ENCODE measurements at regions not wholly inside any gene's neighbourhood (a gene's known extent, or its start where the extent isn't known, plus 50 kb on each side); places are given as distances from the start of the nearest gene placed in this dataset.

- no peaks in the 10 kb centered on the region for H3K4me1 ChIP-seq (ENCODE audit: insufficient read depth, low read length, poor library complexity, severe bottlenecking)
- TF ChIP-seq CTCF (conservative IDR thresholded peaks at IDR 0.05; ENCODE audit: low read length) (no peak), EZH2phosphoT487 (IDR thresholded peaks at IDR 0.05; ENCODE audit: borderline replicate concordance) (no peak)
- H3K79me2 ChIP-seq (ENCODE audit: insufficient read depth, low read length): no peaks in the 10 kb centered on the region
- no peaks in the 10 kb centered on the region for H3K9me3 ChIP-seq (ENCODE audit: insufficient read depth, low read depth, low read length)
- H3K36me3 ChIP-seq (ENCODE audit: insufficient read depth, low read length): no peaks in the 10 kb centered on the region
- no peaks in the 10 kb centered on the region for H3K9me2 ChIP-seq (replicated peaks; ENCODE audit: low read depth, low read length)
- H3F3A ChIP-seq (ENCODE audit: low read depth): no peaks in the 10 kb centered on the region
- H3K9ac ChIP-seq (ENCODE audit: low read depth, low read length, poor library complexity, severe bottlenecking): no peak overlapping the region
- H3K27me3 ChIP-seq (ENCODE audit: insufficient read depth, low read length, poor library complexity, severe bottlenecking): no peaks in the 10 kb centered on the region
- H4K20me1 ChIP-seq (ENCODE audit: insufficient read depth, low read length, poor library complexity, severe bottlenecking): no peaks in the 10 kb centered on the region
- no peak overlapping the region for H3K4me3 ChIP-seq (ENCODE audit: low read length, poor library complexity, severe bottlenecking)
- no peak overlapping the region for H2AFZ ChIP-seq (ENCODE audit: low read length)
- H3K4me2 ChIP-seq (ENCODE audit: low read depth, low read length, poor library complexity, severe bottlenecking): no peak overlapping the region
Measured at GRCh38 chr21:15564907-15565306, 164.9 kb upstream of the USP25 start.

GRCh38 chr21:15566703-15567102, 163.1 kb upstream of the USP25 start:
- no peak overlapping the region for H3K9ac ChIP-seq (ENCODE audit: low read depth, low read length, poor library complexity, severe bottlenecking)
- no peaks in the 10 kb centered on the region for H4K20me1 ChIP-seq (ENCODE audit: insufficient read depth, low read length, poor library complexity, severe bottlenecking)
- H3K4me1 ChIP-seq (ENCODE audit: insufficient read depth, low read length, poor library complexity, severe bottlenecking): no peaks in the 10 kb centered on the region
- no peaks in the 10 kb centered on the region for H3K79me2 ChIP-seq (ENCODE audit: insufficient read depth, low read length)
- no peak for TF ChIP-seq EZH2phosphoT487 (IDR thresholded peaks at IDR 0.05; ENCODE audit: borderline replicate concordance)
- TF ChIP-seq CTCF (conservative IDR thresholded peaks at IDR 0.05; ENCODE audit: low read length): no peak
- no peaks in the 10 kb centered on the region for H3K27me3 ChIP-seq (ENCODE audit: insufficient read depth, low read length, poor library complexity, severe bottlenecking)
- no peaks in the 10 kb centered on the region for H3K36me3 ChIP-seq (ENCODE audit: insufficient read depth, low read length)
- no peak overlapping the region for H3K4me3 ChIP-seq (ENCODE audit: low read length, poor library complexity, severe bottlenecking)
- H2AFZ ChIP-seq (ENCODE audit: low read length): no peak overlapping the region
- H3K9me3 ChIP-seq (ENCODE audit: insufficient read depth, low read depth, low read length): no peaks in the 10 kb centered on the region
- no peaks in the 10 kb centered on the region for H3K9me2 ChIP-seq (replicated peaks; ENCODE audit: low read depth, low read length)
- no peak overlapping the region for H3K4me2 ChIP-seq (ENCODE audit: low read depth, low read length, poor library complexity, severe bottlenecking)
- H3F3A ChIP-seq (ENCODE audit: low read depth): no peaks in the 10 kb centered on the region

DNA sequence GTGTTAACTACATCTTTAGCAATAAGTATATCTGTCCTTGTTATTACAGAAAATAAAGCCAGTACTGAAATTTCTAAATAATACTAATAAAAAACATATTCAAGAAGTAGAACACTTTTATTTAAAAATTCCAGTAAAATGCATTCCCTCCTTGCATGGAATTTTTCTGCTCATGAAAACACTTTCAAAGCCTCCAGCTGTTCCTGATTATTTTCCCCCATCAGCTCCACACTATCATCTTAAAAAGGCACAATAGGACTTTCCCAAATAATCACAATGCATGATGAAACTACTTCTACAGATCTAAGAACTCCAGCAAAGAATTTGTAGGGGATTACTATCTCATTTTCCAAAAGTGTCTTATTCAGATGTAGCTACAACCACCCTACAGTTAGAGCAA, 162.6 kb upstream of the USP25 start:
- Histone ChIP-seq H3K36me3 (ENCODE audit: insufficient read depth, low read length) (no peaks in the 10 kb centered on the region), H3K9ac (ENCODE audit: low read depth, low read length, poor library complexity, severe bottlenecking) (no peak overlapping the region), H2AFZ (ENCODE audit: low read length) (no peak overlapping the region), H3K9me2 (replicated peaks; ENCODE audit: low read depth, low read length) (no peaks in the 10 kb centered on the region), H3K4me1 (ENCODE audit: insufficient read depth, low read length, poor library complexity, severe bottlenecking) (no peaks in the 10 kb centered on the region), H3K4me3 (ENCODE audit: low read length, poor library complexity, severe bottlenecking) (no peak overlapping the region), H3K4me2 (ENCODE audit: low read depth, low read length, poor library complexity, severe bottlenecking) (no peak overlapping the region), H3K79me2 (ENCODE audit: insufficient read depth, low read length) (no peaks in the 10 kb centered on the region), H3F3A (ENCODE audit: low read depth) (no peaks in the 10 kb centered on the region), H4K20me1 (ENCODE audit: insufficient read depth, low read length, poor library complexity, severe bottlenecking) (no peaks in the 10 kb centered on the region), H3K27me3 (ENCODE audit: insufficient read depth, low read length, poor library complexity, severe bottlenecking) (no peaks in the 10 kb centered on the region), H3K9me3 (ENCODE audit: insufficient read depth, low read depth, low read length) (no peaks in the 10 kb centered on the region)
- TF ChIP-seq CTCF (conservative IDR thresholded peaks at IDR 0.05; ENCODE audit: low read length) (no peak), EZH2phosphoT487 (IDR thresholded peaks at IDR 0.05; ENCODE audit: borderline replicate concordance) (no peak)
